ENCODE measurements at regions not wholly inside any gene's neighbourhood (a gene's known extent, or its start where the extent isn't known, plus 50 kb on each side); places are given as distances from the start of the nearest gene placed in this dataset.

GRCh38 chr9:117860849-117861248 lies 156.6 kb downstream of the TLR4 start:
- no peak for DNase-seq (ENCODE audit: low spot score)

- no peak for DNase-seq (ENCODE audit: low spot score)
Measured at GRCh38 chr9:117864385-117865057, 160.3 kb downstream of the TLR4 start.

DNA sequence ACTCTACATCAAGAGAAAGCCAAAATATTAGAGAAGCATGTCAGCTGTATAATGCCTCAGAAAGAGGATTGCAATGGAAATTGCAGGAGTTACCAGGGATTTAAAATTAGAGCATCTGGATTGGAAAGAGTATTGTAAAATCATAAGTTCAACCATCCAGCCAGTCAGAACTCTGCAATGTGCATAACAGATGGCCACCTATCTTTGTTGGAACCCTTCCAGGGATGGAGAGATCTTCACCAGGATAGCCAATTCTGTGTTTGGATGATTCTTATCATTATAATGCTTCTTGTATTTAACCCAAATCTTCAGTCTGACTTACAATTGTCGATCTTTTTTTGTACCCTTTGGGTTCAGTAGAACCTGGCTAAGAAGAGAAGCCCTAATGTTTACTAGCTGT lies 164.4 kb downstream of the TLR4 start:
- DNase-seq (ENCODE audit: low spot score) = no peak

DNA sequence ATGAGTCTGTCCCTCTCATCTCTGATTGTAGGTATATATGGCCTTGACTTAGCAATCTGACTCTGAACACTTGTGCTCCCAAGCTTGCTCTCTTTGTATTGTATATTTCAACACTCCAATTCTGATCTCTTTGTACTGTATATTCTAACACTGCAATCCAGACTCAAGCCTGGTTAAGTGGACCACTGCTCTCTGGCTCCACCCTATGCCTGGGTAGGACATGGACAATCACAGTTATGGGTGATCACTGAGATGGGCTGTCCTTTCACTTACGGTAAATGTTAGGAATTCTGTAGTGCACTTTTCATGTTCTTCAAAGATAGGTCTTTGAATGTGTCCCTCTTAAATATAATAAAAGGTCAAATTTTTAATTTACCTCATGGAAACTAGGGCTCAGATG lies 165.1 kb downstream of the TLR4 start:
- DNase-seq (ENCODE audit: low spot score) = no peak

DNA sequence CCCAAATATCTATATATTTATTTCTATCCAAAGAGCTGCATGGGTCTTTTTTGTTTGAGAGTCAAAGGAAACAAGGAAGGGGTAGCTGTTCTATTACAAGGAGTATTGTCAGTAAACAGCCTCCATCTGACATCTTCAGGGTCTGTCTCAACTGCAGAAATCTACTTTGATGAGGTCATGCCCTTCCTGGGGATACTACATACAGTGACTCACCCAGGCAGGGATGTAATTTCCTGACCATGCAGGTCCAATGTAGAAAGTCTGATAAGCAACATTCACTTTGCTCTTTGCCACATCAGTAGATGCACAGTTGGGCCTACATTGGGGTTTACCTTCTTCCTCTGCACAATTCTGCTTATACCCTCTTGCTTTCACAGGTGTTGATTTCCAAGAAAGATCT lies 165.5 kb downstream of the TLR4 start:
- DNase-seq (ENCODE audit: low spot score) = no peak

- no peak for DNase-seq (ENCODE audit: low spot score)
Measured at GRCh38 chr9:117873664-117874063, 169.5 kb downstream of the TLR4 start.

GRCh38 chr9:117875886-117876285 lies 171.7 kb downstream of the TLR4 start:
- no peak for DNase-seq (ENCODE audit: low spot score)

- DNase-seq (ENCODE audit: low spot score) = no peak
Measured at GRCh38 chr9:117882171-117882570, 178.0 kb downstream of the TLR4 start.

DNA sequence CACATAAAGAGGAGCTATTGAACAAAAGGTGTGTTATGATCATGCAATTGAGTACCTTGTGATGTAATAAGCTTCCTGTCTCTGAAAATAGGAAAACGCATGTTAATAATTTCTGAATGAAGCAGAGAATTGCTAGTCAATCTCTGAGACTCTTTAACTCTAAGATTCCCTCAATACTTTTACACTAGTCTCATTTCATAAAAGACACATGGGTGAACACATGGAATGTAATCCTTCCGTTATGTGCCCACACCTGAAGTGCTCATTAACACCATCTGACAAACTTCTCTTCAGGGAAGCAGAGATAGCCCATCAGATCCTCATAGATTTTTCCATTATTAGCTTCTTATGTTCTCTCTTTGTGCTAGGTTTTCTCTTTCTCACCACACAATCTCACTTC lies 182.4 kb downstream of the TLR4 start:
- DNase-seq (ENCODE audit: low spot score) = no peak

- DNase-seq (ENCODE audit: low spot score) = no peak
Measured at GRCh38 chr9:117887383-117887782, 183.2 kb downstream of the TLR4 start.

GRCh38 chr9:117887941-117888340 lies 183.7 kb downstream of the TLR4 start:
- no peak for DNase-seq (ENCODE audit: low spot score)

- DNase-seq (ENCODE audit: low spot score) = no peak
Measured at GRCh38 chr9:117903453-117903852, 199.2 kb downstream of the TLR4 start.

DNA sequence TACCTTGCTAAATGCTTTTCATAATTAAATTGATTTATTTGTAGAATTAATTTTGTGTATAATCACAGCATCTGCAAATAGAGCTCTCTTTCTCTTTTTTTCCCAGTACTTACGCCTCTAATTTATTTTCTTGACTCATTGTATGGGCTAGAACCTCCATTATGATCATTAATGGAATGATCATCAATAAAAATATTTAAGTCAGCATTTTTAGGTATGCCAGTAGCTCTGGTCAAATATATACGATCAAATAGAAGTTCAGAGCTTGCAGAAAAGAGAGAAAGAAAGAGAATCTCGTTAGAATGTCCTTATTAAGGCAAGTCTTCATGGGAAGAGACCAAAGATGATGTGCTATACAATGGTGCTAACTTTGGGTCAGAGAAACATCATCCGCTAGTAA lies 202.6 kb downstream of the TLR4 start:
- no peak for DNase-seq (ENCODE audit: low spot score)

DNA sequence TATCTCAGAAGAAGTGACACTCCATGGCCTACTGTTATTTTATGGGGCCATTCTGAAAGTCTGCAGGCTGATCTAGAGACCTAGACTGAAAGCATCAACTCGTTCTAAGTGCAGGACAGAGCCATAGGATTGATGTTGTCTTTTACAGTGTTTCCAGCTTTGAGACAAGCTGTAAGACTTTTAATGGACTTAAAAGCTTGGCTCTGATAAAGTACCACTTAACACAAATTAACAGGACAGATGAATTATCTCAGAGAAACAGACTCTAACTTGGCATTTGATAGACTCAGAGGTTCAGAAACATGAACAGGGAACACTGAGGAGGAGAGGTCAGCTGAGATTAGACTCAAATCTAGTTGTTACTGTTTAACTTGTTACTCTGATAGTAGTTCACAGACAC lies 203.2 kb downstream of the TLR4 start:
- DNase-seq (ENCODE audit: low spot score) = no peak

- DNase-seq (ENCODE audit: low spot score) = no peak
Measured at GRCh38 chr9:117916291-117916690, 212.1 kb downstream of the TLR4 start.

- no peak for DNase-seq (ENCODE audit: low spot score)
Measured at GRCh38 chr9:117917873-117918272, 213.7 kb downstream of the TLR4 start.

GRCh38 chr9:117919538-117919937 lies 215.3 kb downstream of the TLR4 start:
- no peak for DNase-seq (ENCODE audit: low spot score)

DNA sequence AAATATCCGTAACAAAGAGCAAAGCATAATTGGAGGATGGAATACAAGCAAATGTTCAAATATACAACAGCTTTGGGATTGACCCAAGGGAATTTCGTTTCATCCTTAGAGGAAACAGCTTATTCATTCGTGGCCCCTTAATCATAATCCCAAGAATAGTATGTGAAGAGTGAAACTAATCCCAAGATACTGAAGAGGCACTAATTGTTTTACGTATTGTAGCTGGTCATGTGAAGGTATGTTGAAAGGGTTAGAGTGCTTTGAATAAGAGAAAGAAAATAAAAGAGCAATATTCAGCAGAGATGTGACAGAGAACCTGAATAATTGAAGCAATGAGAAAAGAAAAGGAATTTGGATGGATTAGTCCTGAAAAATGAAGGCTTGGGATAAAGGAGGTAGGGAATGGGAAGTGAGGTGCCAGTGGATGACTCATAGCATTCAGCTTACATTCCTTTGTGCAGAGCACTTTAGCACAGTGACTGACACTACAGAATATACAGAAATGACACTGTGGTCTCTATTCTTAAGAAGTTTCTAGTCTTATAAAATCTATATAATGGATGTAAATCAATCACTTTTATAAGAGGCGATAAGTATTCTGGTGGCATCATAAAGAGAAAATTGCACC lies 221.9 kb downstream of the TLR4 start:
- DNase-seq (ENCODE audit: low spot score) = no peak

GRCh38 chr9:117927354-117927753 lies 223.2 kb downstream of the TLR4 start:
- no peak for DNase-seq (ENCODE audit: low spot score)

- no peak for DNase-seq (ENCODE audit: low spot score)
Measured at GRCh38 chr9:117929868-117930267, 225.7 kb downstream of the TLR4 start.

- no peak for DNase-seq (ENCODE audit: low spot score)
Measured at GRCh38 chr9:117932585-117932984, 228.4 kb downstream of the TLR4 start.

DNA sequence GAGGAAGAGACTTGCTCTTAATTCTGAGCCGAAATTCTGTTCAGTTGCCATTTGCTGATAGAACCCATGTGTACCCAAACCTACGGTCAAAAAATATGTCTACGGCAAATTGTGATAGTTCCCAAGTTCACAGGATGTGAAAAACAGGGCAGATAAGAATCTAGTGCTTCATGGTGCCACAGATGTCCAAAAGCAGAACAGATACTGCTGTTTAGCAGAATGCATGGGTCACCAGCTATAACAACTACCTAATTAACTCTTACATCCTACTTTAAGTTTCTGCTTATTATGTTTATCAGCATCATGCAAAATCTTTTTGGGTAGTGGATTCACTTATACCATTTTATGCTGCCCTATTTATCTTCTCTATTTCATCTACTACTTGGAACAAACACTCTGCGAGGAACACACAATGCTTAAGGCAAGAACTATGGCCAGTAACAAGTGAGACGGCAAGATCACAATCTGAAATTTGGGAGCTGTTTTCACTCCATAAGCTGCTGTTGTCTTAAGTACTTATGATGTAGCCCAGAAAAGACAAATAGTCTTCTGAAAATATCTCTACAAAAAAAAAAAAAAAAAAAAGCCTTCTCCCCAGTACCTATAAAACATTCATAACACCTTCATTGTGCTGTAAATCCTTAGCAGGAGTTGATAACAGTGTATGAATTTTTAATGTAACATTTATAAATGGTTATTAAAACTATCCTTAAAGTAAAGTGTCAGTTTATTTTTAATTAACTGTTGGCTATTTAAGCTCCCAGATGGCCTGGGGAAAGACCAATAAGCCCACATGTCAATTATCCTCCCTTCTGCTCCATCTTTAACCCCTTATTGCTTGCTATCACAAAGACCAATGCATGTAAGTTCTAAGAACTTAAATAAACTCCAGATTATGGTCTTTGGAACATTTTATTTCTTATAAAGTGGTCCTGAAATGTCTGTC lies 232.3 kb downstream of the TLR4 start:
- DNase-seq (ENCODE audit: low spot score) = no peak

DNA sequence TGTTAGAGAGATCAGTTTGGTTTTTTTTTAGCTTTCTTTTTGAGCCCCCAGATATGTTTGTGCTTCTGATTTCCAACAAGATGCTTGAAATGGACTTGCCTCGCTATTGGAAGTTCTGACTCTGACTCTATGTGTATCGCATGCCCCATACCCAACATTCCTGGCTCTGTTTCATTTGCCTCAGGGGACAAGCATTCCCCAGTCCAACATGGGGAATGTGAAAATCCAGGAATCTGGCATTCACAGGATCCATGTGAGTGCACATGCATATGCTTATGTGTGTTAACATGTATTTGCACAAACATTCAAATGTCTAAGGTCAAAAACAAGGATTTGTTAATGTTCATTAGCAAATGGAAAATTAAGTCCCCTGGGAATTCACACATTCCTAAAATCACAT lies 233.9 kb downstream of the TLR4 start:
- DNase-seq (ENCODE audit: low spot score) = no peak

Data from CD4-positive, alpha-beta T cell treated with Interleukin-15 for 4 hours (primary cell).